ENCODE measurements at regions not wholly inside any gene's neighbourhood (a gene's known extent, or its start where the extent isn't known, plus 50 kb on each side); places are given as distances from the start of the nearest gene placed in this dataset.

- no peak for TF ChIP-seq CTCF (IDR thresholded peaks at IDR 0.05)
- TF ChIP-seq POLR2A (IDR thresholded peaks at IDR 0.05), result no peak
- Histone ChIP-seq H3K27ac (no peak overlapping the region), H3K36me3 (ENCODE audit: low read depth, missing control alignments) (no peaks in the 10 kb centered on the region), H3K4me1 (peaks cover 5% of the 10 kb centered on the region), H3K27me3 (no peaks in the 10 kb centered on the region), H3K4me3 (no peak overlapping the region), H3K9me3 (no peaks in the 10 kb centered on the region)
- no peak for DNase-seq
- intact Hi-C loops (cut with DNase I; ENCODE audit: low total_unique reads), result no loop called here
- 74 to 81% methylated on average over 2 of the region's 2 CpGs for WGBS, 2 donors
These were observed 322.3 kb upstream of the PRDM1 start for GRCh38 chr6:105763866-105764265.

- intact Hi-C loops (cut with DNase I; ENCODE audit: low total_unique reads), result no loop called here
These were observed 325.4 kb upstream of the PRDM1 start for GRCh38 chr6:105760746-105761145.

GRCh38 chr6:105759946-105760345, 326.2 kb upstream of the PRDM1 start:
- intact Hi-C loops (cut with DNase I; ENCODE audit: low total_unique reads), result no loop called here
- H3K36me3 ChIP-seq (ENCODE audit: low read depth, missing control alignments), result no peaks in the 10 kb centered on the region
- no peak overlapping the region for H3K27ac ChIP-seq
- DNase-seq, result no peak
- no peaks in the 10 kb centered on the region for H3K9me3 ChIP-seq
- TF ChIP-seq POLR2A (IDR thresholded peaks at IDR 0.05), result no peak
- TF ChIP-seq CTCF (IDR thresholded peaks at IDR 0.05), result no peak
- H3K27me3 ChIP-seq, result no peaks in the 10 kb centered on the region
- WGBS, 2 donors, result 64 to 71% methylated on average over 4 of the region's 4 CpGs
- no peak overlapping the region for H3K4me3 ChIP-seq
- peaks cover 5% of the 10 kb centered on the region for H3K4me1 ChIP-seq

More at GRCh38 chr6:105760746-105761145, 325.4 kb upstream of the PRDM1 start:
- TF ChIP-seq POLR2A (IDR thresholded peaks at IDR 0.05) (no peak), CTCF (IDR thresholded peaks at IDR 0.05) (no peak)
- Histone ChIP-seq H3K27ac (no peak overlapping the region), H3K4me1 (peaks cover 5% of the 10 kb centered on the region), H3K9me3 (no peaks in the 10 kb centered on the region), H3K36me3 (ENCODE audit: low read depth, missing control alignments) (no peaks in the 10 kb centered on the region), H3K4me3 (no peak overlapping the region), H3K27me3 (no peaks in the 10 kb centered on the region)
- no peak for DNase-seq
- WGBS, 2 donors, result 82 to 91% methylated on average over 3 of the region's 3 CpGs

- H3K4me3 ChIP-seq, result no peak overlapping the region
- TF ChIP-seq POLR2A (IDR thresholded peaks at IDR 0.05), result no peak
- TF ChIP-seq CTCF (IDR thresholded peaks at IDR 0.05), result no peak
- no peak for DNase-seq
- no peaks in the 10 kb centered on the region for H3K36me3 ChIP-seq (ENCODE audit: low read depth, missing control alignments)
- intact Hi-C loops (cut with DNase I; ENCODE audit: low total_unique reads), result no loop called here
- no peaks in the 10 kb centered on the region for H3K27me3 ChIP-seq
- H3K27ac ChIP-seq, result no peak overlapping the region
- peaks cover 5% of the 10 kb centered on the region for H3K4me1 ChIP-seq
- WGBS, 2 donors, result 88 to 93% methylated on average over 2 of the region's 2 CpGs
- H3K9me3 ChIP-seq, result no peaks in the 10 kb centered on the region
These were observed 327.1 kb upstream of the PRDM1 start for GRCh38 chr6:105759015-105759414.

- Histone ChIP-seq H3K27ac (no peak overlapping the region), H3K9me3 (no peaks in the 10 kb centered on the region), H3K27me3 (no peaks in the 10 kb centered on the region), H3K4me3 (no peak overlapping the region), H3K36me3 (ENCODE audit: low read depth, missing control alignments) (no peaks in the 10 kb centered on the region), H3K4me1 (peaks cover 5% of the 10 kb centered on the region)
- intact Hi-C loops (cut with DNase I; ENCODE audit: low total_unique reads), result no loop called here
- no peak for DNase-seq
- TF ChIP-seq POLR2A (IDR thresholded peaks at IDR 0.05), result no peak
- no peak for TF ChIP-seq CTCF (IDR thresholded peaks at IDR 0.05)
- WGBS, 2 donors, result 72 to 79% methylated on average over 5 of the region's 5 CpGs
These were observed 328.5 kb upstream of the PRDM1 start for GRCh38 chr6:105757512-105758200.

Measured in testis (tissue), 2 donors.